SK-N-SH treated with all-trans-retinoic acid at 6 μM for 48 hours (cell line): ENCODE measurements at regions not wholly inside any gene's neighbourhood (a gene's known extent, or its start where the extent isn't known, plus 50 kb on each side); places are given as distances from the start of the nearest gene placed in this dataset.
"Not testable (repeated sequence)": the region's sequence is repeated elsewhere in the genome, so short reads cannot be mapped to it uniquely, and the experiment has no call there.

Experiments
- CSDC2 ChIP-seq: fragments of 250-450 bp; sonication (Bioruptor Pico); IDR thresholded peaks from 2 replicates; pipeline ENCODE4 v1.5.0; 2020; ENCODE audit warnings: mild to moderate bottlenecking, moderate library complexity
- GLIS3 ChIP-seq: fragments of 250-450 bp; sonication (Bioruptor Pico); IDR thresholded peaks from 2 replicates; pipeline ENCODE4 v1.5.0; 2020; ENCODE audit warnings: mild to moderate bottlenecking, moderate library complexity
- PATZ1 ChIP-seq: fragments of 250-450 bp; sonication (Bioruptor Pico); IDR thresholded peaks from 2 replicates; pipeline ENCODE4 v1.8.0; 2020; ENCODE audit warnings: mild to moderate bottlenecking, moderate library complexity, borderline replicate concordance
- POU6F1 ChIP-seq: fragments of 250-450 bp; sonication (Bioruptor Pico); IDR thresholded peaks from 2 replicates; pipeline ENCODE4 v1.8.0; 2021; ENCODE audit warnings: low read depth, mild to moderate bottlenecking, moderate library complexity, borderline replicate concordance
- PPARA ChIP-seq: fragments of 250-450 bp; sonication (Bioruptor Pico); IDR thresholded peaks from 2 replicates; pipeline ENCODE4 v1.5.0; 2020; ENCODE audit warnings: mild to moderate bottlenecking, borderline replicate concordance
- RARB ChIP-seq: fragments of 250-450 bp; sonication (Bioruptor Pico); IDR thresholded peaks from 2 replicates; pipeline ENCODE4 v1.8.0; 2021; ENCODE audit warnings: mild to moderate bottlenecking, moderate library complexity
- TCF4 ChIP-seq: fragments of 250-450 bp; sonication (Bioruptor Pico); IDR thresholded peaks from 2 replicates; pipeline ENCODE4 v1.8.0; 2021; ENCODE audit warnings: mild to moderate bottlenecking, moderate library complexity, borderline replicate concordance
- ZNF8 ChIP-seq: fragments of 450-650 bp; formaldehyde crosslinking; IDR thresholded peaks from 2 replicates; pipeline ENCODE4 v1.5.0; 2020; ENCODE audit warnings: mild to moderate bottlenecking, moderate library complexity

DNA sequence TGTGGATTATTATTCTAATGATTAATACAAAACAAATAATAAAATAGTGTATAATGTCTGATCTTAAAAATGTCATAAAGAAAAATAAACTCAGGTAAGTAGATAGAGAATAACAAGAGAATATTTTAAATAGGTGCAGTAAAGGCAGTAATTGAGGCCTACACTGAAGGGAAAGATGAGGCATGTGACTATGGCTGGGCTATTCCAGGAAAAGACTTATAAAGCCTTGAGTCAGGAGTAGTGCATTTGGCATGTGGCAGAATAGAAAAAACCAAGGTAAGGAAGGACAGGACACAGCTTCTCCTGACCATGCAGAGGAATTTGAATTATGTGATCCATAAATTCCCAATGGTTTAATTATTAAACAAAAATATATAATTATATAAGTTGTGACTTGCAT is 215.6 kb upstream of the C1QTNF3 start:
- not testable (repeated sequence) for TF ChIP-seq CSDC2 (CRISPR knock-in tag); RARB (CRISPR knock-in tag); POU6F1 (CRISPR knock-in tag); GLIS3; PATZ1 (CRISPR knock-in tag); TCF4 (CRISPR knock-in tag); PPARA (CRISPR knock-in tag); ZNF8 (CRISPR knock-in tag)
